Nephron progenitor cell (in vitro differentiated cells): ENCODE measurements at regions not wholly inside any gene's neighbourhood (a gene's known extent, or its start where the extent isn't known, plus 50 kb on each side); places are given as distances from the start of the nearest gene placed in this dataset.

Experiments used
- DNase-seq: peaks from one replicate; pipeline ENCODE4 v3.0.0; 2021
- H3K27ac Mint-ChIP-seq: 2 replicates; pipeline ENCODE4 v1.8.0; 2021; ENCODE audit warnings: mild to moderate bottlenecking, moderate library complexity, mixed read lengths
- H3K27me3 Mint-ChIP-seq: 2 replicates; pipeline ENCODE4 v1.8.0; 2021; ENCODE audit warnings: mild to moderate bottlenecking, low read depth, mixed read lengths; ENCODE audit not compliant: poor library complexity
- H3K36me3 Mint-ChIP-seq: 2 replicates; pipeline ENCODE4 v1.8.0; 2021; ENCODE audit warnings: low read depth, mixed read lengths
- H3K4me1 Mint-ChIP-seq: 2 replicates; pipeline ENCODE4 v1.8.0; 2021; ENCODE audit warnings: mixed read lengths
- H3K4me3 Mint-ChIP-seq: 2 replicates; pipeline ENCODE4 v1.8.0; 2021; ENCODE audit warnings: mild to moderate bottlenecking, moderate library complexity, mixed read lengths
- H3K9me3 Mint-ChIP-seq: 2 replicates; pipeline ENCODE4 v1.8.0; 2021; ENCODE audit warnings: mild to moderate bottlenecking, moderate library complexity, mixed read lengths
- TF ChIP-seq, protein P1 (sequence below): fragments of 200-600 bp; sonication (generic); IDR thresholded peaks from 2 replicates; pipeline ENCODE4 v1.5.0; 2021; ENCODE audit warnings: antibody characterized with exemption

- TF ChIP-seq, protein P1, sequence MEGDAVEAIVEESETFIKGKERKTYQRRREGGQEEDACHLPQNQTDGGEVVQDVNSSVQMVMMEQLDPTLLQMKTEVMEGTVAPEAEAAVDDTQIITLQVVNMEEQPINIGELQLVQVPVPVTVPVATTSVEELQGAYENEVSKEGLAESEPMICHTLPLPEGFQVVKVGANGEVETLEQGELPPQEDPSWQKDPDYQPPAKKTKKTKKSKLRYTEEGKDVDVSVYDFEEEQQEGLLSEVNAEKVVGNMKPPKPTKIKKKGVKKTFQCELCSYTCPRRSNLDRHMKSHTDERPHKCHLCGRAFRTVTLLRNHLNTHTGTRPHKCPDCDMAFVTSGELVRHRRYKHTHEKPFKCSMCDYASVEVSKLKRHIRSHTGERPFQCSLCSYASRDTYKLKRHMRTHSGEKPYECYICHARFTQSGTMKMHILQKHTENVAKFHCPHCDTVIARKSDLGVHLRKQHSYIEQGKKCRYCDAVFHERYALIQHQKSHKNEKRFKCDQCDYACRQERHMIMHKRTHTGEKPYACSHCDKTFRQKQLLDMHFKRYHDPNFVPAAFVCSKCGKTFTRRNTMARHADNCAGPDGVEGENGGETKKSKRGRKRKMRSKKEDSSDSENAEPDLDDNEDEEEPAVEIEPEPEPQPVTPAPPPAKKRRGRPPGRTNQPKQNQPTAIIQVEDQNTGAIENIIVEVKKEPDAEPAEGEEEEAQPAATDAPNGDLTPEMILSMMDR, result no peak
- Mint-ChIP-seq H3K36me3 (no peaks in the 10 kb centered on the region), H3K27me3 (peaks cover 15% of the 10 kb centered on the region), H3K27ac (no peak overlapping the region), H3K4me1 (no peaks in the 10 kb centered on the region), H3K9me3 (peaks cover 24% of the 10 kb centered on the region), H3K4me3 (no peak overlapping the region)
- no peak for DNase-seq
Observed at GRCh38 chr13:111449041-111449440, 128.6 kb downstream of the TEX29 start.

- TF ChIP-seq, protein P1, result no peak
- no peak for DNase-seq
- Mint-ChIP-seq H3K36me3 (no peaks in the 10 kb centered on the region), H3K9me3 (peaks cover 23% of the 10 kb centered on the region), H3K27ac (no peak overlapping the region), H3K27me3 (peaks cover 9% of the 10 kb centered on the region), H3K4me1 (no peaks in the 10 kb centered on the region), H3K4me3 (no peak overlapping the region)
Observed at GRCh38 chr13:111451402-111451801, 131.0 kb downstream of the TEX29 start.

DNA sequence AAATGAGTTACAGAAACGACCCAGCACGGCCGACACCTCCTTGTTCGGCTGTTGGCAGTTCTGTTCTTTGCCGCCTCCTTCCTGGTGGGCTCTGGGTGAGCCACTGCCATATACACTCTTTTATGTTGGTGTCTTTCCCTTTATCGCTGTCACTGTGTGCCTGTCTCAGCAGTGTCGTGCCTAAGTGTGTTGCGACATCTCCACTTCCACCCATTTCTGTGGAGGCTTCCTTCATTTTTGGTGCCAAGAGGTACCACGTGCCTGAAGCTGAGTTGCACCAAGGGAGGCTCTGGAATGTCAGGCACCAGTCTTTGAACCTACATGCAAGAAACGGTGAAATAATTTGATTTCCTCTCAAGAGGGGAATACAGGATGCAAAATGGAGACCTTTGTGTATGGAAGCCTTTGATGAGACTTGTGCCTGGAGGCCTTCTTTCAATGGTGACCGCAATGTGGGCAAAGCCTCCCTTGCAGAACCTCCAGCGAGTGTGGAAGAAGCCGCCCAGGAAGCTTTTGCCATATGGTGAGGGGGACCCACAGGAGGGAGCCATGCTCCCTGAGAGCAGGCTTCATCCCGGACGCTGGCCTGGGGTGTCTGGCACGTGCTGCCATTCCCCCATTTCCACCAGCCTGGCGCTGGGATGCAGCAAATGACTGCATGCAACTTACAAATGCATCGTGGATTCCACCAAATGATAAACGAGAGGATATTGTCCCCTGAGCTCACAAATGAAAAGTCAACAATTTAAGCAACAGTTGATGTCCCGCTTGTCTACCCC, 136.2 kb downstream of the TEX29 start:
- no peak overlapping the region for H3K27ac Mint-ChIP-seq

DNA sequence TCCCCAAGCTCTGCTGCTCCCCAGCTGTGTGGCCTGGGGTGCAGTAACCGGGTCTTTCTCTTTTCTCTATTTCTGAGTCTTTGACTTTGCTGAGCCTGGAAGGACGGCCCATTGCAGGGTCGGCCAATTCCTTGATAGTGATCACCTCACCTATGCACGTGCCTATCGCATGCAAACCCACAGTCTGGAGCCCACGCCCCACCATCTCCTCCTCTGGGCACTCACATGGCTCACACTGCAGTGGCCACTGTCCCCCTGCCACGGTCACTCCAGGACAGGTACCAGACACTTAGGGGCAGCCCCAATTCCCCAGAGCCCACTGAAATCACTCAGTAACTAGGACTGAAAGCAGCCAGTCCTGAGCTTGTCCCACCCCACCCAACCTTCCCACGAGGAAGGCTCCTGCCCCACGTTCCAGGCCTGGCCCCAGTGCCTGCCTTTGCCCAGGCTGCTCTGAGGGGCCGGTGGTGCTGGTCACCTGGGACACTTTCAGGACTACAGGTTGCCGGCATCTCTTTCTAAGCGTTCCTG, 137.6 kb downstream of the TEX29 start:
- no peak for DNase-seq
- Mint-ChIP-seq H3K9me3 (peaks cover 30% of the 10 kb centered on the region), H3K36me3 (no peaks in the 10 kb centered on the region), H3K27ac (no peak overlapping the region), H3K27me3 (peaks cover 26% of the 10 kb centered on the region), H3K4me1 (peaks cover 3% of the 10 kb centered on the region), H3K4me3 (no peak overlapping the region)
- TF ChIP-seq, protein P1, result no peak

More for the DNA sequence above, 136.2 kb downstream of the TEX29 start:
- DNase-seq, result no peak
- TF ChIP-seq, protein P1, result no peak
- no peak overlapping the region for H3K4me3 Mint-ChIP-seq
- peaks cover 30% of the 10 kb centered on the region for H3K9me3 Mint-ChIP-seq
- peaks cover 25% of the 10 kb centered on the region for H3K27me3 Mint-ChIP-seq
- H3K36me3 Mint-ChIP-seq, result no peaks in the 10 kb centered on the region
- peaks cover 3% of the 10 kb centered on the region for H3K4me1 Mint-ChIP-seq

DNA sequence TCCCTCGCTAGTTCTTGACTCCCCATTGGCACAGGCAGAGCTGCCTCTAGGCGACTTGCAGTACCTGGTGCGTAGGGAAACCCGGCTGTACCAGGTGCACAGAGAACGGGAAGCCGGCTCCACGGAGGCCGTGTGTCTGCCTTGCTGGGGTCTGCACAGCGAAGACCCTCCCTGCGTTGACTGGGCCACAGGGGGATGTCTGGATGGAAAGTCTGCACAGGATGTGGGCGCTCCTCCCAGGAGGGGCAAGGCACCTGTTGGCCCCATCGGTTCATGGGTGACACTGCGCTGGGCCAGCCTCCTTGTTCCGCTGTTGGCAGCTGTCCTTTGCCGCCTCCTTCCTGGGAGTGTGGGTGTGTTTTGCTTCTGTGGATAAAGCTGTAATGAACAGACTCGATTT, 138.3 kb downstream of the TEX29 start:
- H3K9me3 Mint-ChIP-seq, result peaks cover 30% of the 10 kb centered on the region
- H3K27ac Mint-ChIP-seq, result no peak overlapping the region
- H3K4me1 Mint-ChIP-seq, result peaks cover 3% of the 10 kb centered on the region
- no peak overlapping the region for H3K4me3 Mint-ChIP-seq
- H3K36me3 Mint-ChIP-seq, result no peaks in the 10 kb centered on the region
- TF ChIP-seq, protein P1, result no peak
- DNase-seq, result no peak
- H3K27me3 Mint-ChIP-seq, result peaks cover 30% of the 10 kb centered on the region
